GM19452 (cell line): ENCODE measurements at regions not wholly inside any gene's neighbourhood (a gene's known extent, or its start where the extent isn't known, plus 50 kb on each side); places are given as distances from the start of the nearest gene placed in this dataset.

ENCODE experiments used
- ATAC-seq: cut with Tn5 transposase; IDR thresholded peaks from one replicate; pipeline ENCODE4 v1.9.1; 2021; ENCODE audit not compliant: unreplicated experiment

DNA sequence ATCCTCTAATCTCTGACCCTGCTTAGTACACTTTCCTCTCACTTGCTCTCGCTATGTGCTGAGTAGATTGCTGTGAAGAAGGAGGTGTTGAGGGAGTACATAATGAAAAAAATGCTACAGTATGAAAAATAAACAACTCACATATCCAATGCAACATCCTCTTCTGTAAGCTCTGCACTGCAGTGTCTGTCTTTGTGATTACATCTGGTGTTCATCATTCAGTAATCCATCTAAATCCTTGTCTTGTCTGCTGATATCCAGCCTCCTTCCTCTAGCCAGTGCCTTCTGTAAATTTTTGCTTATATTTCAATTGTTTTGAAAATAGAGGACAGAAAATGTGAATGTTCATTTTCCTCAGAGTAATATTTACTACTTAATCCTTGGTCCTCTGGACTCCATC, 57.4 kb upstream of the CDH12 start:
- no peak for ATAC-seq

DNA sequence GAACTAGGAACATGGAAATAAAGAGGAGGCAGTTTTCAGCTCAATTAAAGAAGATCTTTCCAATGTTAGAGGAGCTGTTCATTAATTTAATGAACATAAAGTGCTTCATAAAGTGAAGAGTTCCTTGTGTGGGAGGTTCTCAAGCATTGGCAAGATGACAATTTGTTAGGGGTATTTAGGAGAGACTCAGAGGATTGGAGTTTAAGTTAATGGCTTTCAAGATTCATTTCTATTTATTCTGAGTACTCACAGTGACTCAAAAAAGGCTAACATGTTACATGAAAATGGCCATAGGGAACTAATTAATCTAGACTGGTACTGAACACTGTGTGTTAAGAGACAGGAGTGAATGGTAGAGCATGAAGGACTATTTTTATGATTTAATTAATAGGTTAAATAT, 55.4 kb upstream of the CDH12 start:
- ATAC-seq: no peak

DNA sequence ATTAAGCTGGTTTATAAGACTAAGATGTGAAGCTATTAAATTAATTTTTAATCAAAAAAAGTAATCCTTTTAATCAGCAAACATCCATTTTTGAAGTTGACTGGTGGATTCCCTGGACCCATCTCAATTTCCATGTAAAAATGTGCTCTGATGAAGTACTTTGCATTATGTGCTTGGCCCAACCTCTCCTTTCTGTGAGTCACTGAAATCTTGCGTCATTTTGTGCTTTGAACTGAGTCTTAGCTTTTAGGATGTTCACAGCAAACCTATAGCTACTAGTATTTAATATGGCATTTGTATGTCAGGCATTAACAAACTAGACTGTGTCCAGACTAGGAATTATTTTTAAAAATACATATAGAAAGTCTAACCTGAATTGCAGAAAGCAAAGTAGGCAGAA, 55.0 kb upstream of the CDH12 start:
- no peak for ATAC-seq
